HG03457 (cell line): ENCODE measurements at regions not wholly inside any gene's neighbourhood (a gene's known extent, or its start where the extent isn't known, plus 50 kb on each side); places are given as distances from the start of the nearest gene placed in this dataset.

Experiments
- ATAC-seq: cut with Tn5 transposase; IDR thresholded peaks from one replicate; pipeline ENCODE4 v1.9.1; 2021; ENCODE audit warnings: moderate number of reproducible peaks; ENCODE audit not compliant: unreplicated experiment

DNA sequence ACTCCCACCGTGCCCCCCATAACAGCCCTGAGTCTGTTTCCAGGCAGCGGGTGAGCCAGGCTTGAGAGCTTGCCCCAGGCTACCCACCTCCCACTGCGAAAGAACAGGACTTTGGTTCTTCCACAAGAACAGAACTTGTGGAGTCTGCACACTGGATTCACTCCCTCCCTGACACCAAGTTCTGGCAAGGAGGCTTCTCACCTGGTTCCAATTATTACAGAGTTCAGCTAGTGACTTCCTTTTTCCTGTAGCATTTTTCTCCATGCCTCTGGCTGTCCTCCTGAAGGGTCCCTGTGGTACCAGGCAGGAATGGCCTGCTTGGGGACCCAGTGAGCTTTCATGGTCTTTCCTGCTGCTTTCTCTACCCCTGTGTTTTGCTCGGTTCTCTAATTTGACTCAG is 208.6 kb upstream of the SFRP2 start:
- no peak for ATAC-seq

DNA sequence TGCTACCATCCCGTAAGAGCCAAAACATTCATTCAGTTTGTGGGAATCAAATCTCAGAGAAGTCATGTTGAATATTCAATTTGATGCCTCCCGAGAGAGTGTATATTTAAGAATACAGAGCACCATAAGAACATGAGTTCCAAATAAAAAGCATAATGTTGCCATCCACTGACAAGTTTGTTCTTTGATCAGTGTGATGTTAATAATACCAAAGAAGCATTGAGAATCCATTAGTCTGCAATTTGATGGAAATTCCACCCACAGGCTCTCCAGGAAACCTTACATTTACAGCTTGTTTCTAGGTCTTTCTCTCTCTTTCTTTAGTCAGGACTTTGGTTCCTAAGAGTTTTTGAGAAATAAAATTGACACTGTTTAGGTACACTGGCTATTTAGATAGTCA is 200.6 kb upstream of the SFRP2 start:
- ATAC-seq = no peak

DNA sequence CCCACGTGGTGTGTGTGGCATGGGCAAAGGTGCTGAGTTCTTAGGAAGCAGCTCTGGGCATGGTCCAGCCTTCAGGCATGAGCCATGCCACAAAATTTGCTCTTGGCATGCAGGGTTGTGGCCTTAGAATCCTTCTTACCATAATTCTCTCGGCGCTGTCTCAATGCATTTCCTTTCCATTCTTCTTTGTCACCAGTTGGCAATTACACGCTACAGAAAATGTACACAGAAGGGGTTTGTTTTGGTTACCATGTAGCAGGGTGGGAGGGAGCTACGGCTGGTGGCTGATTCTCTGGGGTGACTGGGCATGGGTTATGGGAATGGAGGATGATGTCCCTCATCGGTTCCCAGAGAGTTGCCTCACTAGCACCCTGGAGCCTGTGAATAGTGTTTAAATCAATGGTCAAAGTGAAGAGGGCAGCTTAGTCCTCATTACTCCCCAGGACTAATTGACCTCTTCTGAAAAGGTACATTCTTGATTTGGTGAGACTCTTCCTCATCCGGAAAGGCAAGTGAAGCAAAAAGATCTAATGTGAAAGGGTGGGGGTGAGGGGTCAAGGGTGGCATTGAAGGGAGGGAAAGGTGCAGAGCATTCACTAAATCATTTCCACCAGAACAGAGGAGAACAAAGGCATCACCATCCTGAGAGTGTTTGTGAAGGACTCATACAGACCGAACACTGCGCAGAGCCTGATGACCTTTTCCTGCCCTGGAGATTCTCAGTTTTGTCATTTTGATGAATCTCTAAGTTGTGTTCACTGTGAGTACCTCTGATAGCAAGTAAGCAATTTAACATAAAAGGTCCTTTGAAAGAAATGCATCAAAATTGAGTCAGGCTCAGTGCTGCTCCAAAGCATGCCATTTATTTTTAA is 199.8 kb upstream of the SFRP2 start:
- no peak for ATAC-seq

DNA sequence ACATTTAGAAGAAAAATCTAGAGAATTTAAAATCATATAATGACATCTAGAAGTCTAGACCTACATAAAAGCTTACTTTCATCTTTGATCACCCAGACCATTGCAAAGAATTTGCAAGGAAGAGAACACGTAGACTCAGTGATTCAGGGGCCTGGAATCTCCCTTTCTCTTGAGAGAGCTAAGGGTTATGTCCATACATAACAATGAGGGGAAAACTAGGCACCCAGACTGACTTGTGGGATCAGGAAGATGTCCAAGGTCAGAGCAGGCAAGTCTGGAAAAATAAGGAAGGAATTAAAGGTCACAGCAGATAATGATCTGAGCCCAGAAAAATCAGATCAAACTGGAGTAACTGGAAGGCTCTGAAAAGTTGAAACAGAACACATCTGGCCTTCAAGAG is 198.4 kb upstream of the SFRP2 start:
- no peak for ATAC-seq

DNA sequence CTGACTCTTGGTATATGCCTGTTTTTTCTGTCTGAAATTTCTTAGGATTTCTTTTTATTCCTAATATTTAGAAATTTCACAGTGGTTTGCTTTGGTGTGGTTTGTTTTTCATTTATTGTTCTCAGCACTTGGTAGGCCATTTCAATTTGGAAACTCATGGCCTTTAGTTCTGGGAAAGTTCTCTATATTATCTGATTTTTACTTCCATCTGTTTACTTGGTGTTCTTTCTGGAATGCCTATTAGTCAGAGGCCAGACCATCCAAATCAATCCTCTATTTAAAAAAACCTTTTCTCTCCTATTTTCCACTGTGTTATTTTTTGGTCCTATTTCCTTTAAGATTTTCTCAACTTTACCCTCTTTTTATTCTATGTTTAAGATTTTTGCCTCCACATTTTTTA is 188.1 kb upstream of the SFRP2 start:
- ATAC-seq = no peak

DNA sequence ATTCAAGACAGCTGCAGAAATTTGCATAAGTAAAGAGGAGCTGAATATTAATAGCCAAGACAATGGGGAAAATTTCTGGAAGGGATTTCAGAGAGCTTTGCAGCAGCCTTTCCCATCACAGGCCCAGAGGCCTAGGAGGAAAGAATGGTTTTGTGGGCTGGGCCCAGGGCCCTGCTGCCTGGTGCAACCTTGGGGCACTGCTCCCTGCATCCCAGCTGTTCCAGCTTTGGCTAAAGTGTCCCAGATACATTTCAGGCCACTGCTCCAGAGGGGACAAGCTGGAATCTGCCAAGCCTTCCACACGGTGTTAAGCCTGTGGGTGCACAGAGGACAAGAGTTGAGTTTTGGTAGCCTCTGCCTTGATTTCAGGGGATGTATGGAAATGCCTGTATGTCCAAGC is 185.6 kb upstream of the SFRP2 start:
- ATAC-seq = no peak

DNA sequence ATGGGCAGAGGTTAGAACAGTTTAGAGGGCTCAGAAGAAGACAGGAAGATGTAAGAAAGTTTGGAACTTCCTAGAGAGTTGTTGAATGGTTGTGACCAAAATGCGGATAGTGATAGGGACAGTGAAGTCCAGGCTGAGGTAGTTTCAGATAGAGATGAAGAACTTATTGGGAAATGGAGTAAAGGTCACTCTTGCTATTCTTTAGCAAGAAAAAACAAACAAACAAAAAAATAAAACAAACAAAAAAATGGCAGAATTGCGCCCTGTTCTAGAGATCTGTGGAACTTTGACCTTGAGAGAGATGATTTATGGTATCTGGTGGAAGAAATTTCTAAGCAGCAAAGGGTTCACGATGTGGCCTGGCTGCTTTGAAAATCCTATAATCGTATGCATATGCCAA is 185.1 kb upstream of the SFRP2 start:
- no peak for ATAC-seq

DNA sequence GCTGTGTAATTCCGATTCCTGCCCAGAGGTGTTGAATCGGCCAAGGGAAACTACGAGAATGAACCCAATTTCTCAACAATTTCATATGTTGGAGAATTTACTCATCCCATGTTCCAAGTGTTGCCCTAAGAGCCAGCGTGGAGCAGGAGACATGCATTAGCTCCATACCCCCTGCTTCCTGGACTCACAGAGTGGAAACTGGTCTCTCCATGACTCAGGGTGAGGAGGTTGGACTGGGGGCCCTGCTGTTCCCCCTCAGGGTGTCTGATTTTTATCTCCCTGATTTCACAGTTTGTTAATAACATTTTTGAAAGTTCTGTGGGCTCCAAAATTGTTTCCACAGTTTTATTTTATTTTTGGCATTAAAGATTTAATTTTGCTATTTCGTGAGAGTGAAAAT is 183.0 kb upstream of the SFRP2 start:
- no peak for ATAC-seq

DNA sequence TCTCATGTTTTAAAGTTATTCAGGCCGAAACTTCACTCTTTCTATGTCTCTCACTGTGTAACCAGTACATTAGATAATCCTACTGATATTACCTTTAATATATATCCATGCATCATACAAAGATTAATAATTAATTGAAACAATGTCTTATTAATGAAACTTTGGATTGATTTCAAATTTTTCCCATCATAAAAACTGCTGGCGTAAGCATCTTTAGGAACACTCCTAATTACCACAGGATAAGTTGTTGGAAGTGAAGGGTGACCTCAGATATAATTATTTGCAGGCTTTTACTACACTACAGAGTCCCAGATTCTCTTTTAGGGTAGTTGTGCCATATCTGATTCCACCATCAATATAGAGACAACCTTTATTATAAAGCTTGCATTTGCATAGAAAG is 181.3 kb upstream of the SFRP2 start:
- ATAC-seq = no peak

DNA sequence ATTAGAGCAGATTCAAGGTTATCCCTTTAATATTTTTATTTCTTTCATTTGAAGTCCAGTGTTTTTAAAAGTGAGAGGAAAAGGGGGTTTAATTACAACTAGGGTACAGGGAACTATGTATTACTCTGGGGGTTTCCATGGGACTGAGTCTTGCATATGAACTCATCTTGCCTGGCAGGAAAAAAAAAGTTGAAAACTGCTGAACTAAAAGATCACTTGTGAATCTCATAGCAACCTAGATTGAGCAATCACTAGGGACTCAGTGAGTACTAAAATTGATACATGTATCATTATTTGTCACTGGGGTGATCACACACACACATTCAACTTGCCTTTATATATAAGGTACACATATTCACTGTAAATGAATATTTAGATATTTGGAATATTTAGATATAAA is 180.7 kb upstream of the SFRP2 start:
- no peak for ATAC-seq

DNA sequence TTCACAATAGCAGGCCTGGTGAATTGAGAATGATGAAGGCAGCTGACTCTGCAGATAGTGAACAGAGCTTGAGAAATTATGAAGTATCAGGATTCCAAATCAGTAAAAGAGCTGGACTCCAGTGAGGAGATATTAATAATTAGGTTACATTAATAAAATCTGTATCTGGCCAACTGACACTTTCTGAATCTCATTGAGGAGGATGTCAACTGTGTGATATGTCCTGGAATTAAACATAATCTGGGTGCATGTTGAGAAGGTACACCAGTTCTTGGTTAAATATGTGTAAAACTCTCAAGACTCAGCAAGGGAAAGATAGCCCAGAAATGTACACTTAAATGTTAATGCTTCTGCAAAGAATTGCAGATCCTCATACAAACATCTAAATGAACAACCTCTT is 177.8 kb upstream of the SFRP2 start:
- no peak for ATAC-seq

DNA sequence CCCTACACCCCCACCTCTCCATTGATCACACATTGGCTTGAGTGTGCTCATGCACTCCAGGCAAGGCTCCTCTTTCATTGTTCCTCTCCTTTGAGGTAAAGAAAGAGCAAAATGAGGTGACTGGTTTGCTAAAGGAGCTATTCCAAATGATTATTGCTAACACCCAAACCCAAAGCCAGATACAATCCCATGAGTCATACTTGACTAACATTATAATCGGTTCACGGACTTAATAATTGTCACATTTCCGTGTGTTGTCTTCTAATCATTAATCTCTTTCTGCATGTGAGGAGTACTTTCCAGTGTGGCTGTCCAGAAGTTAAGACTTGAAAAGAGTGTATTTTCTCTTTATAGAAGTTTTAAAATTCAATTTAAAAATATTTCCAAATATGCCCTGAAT is 174.3 kb upstream of the SFRP2 start:
- ATAC-seq = no peak

DNA sequence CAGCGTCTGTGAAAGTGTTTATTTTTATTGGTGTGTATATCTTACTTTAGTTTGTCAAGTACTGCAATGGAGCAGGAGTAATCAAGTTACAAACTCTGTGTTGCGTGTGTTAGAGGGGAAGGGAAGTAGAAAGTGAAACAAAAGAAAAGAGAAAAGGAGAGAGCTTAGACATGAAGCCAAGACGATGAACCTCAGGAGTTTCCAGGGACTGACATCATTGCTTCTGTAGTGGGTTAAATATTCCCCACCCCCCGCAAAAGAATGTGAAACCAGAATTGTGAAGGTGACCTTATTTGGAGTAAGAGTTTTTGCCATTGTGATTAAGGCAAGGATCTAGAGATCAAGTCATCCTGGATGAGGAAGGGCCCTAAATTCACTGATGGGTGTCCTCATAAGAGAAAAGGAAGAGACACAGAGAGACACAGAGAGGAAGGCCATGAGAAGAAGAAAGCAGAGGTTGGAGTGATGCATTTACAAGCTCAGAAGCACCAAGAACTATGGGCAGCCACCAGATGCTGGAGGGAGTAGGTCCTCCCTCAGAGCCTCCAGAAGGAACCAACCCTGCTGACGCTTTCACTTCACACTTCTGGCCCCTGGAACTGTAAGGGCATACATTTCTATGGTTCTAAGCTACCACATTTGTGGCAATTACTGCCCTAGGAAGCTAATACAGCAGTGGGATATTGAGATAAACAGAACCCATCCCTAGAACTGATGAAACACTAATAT is 173.6 kb upstream of the SFRP2 start:
- no peak for ATAC-seq

DNA sequence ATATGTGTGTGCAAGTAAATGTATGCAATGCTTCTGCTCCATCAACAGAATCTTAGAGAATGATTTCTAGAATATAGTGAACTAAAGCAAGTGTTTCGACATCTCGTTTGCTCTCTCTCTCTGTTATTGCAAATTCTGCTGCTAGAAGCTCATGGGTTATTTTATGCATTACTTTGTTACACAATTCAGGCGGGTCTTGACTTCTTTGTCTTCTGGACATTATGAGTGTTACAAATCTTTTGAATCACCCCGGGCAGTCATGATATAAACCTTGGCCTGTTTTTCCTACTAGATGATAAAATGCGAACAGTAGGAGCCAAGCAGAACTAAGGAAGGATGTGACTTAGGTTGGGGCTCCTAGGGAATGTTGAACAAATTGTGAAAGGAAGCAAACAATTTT is 166.4 kb upstream of the SFRP2 start:
- no peak for ATAC-seq

DNA sequence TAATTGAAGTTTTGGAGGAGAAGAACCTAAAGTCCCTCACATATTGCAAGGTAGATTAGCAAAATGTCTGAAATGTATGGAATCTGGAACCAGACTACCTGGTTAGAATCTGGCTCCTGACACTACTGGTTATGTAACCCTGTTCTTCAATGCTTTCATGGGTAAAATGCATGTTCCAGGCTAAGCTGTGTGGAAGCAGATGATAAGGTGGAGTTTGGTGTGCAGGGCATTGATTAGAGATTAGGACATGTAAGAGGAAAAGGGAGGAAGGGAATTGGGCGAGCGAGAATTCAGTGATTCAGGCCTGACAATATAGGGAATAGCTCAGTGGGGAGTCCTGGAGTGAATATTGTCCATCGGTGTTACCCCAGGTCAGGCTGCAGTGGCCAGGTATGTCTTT is 165.8 kb upstream of the SFRP2 start:
- no peak for ATAC-seq

DNA sequence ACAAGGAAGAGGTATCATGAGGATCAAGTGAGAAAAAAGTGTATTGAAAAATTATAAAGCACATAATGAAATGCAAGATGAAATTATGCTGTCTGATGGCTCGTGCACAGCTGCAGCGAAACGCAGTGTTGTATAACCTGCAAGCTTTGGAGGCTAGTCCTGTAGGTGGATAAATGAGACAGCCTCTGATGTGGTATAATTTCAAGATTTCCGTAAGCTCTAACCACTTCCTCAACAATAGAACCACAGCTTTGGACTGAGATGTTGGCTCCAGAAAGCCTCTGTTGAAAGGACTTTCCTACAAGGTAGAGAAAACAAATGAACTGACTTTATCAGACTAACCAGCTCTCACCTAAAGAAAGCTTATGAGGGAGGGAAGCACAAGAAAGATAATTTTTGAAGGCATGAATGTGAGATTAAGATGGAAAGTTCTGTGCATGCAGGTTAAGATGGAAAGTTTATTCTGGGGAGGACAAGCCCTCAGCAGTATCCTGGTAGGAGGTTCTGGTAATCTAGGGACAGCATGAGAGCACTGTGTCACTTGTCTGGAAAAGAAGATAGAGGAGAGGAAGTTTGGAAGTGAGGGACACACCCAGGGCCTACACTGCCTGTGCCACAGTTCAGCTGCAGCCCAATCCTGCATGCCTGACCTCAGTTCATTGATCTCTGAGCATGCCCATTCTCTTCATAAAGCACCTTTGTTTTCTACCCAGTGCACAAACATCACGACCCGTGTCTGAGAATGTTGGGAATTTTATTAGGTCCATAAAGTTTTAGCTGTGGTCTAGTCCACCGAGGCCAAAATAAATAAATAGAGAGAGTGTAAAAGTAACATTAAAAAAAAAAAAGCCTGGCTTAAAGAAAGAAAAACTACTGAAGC is 161.5 kb upstream of the SFRP2 start:
- no peak for ATAC-seq

DNA sequence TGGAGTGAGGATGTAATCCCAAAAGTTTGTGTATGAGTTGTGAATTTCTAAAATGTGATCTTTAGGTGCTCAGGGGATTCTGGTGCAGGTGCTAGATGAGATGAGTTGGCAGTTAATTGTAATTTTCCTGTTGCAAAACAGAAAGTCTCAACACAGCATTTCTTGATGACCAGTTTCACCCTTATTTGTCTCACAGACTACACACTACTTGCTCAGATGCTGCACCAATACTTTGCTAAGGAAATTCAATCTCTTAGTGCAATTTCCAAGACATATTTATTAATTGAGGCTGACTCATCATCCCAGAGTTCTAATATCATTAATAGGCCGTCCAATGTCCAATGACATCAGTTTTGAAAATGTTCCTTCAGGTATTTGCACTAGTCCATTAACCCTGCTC is 159.2 kb upstream of the SFRP2 start:
- no peak for ATAC-seq

DNA sequence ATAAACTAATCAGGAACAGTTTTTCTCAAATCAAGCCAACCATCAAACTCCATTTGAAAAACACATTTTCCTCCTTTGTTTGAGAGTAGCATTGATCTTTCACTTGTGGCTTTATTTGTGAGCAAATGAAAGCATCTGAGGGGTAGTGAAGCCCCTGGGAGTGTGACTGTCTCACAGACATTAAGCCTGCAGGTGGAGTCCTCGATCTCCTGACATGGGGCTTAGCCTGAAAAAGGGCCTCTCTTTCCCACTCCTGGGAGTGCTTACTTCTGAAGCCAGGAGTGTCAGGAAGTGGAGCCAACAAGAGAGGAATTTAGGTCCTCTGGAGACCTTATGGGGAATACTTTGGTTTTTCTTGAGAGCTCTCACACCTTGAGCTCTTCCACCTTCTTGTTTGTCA is 158.2 kb upstream of the SFRP2 start:
- ATAC-seq = no peak

DNA sequence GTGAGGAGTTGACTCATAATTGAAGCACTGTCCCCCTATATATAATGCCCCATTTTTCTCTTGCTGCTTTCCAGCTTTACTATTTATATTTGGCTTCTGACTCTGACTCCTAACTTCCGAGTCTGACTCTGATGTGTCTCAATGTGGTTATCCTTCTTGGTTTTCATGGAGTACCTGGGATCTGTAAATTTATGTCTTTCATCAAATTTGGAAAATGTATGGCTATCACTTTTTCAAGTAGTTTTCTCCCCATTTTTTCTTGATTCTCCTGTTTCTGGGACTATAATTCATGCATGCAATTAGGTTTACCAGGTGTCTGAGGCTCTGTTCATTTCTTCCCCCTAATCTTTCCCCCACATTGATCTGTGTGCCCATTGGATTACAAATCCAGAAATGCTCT is 156.8 kb upstream of the SFRP2 start:
- ATAC-seq = no peak

DNA sequence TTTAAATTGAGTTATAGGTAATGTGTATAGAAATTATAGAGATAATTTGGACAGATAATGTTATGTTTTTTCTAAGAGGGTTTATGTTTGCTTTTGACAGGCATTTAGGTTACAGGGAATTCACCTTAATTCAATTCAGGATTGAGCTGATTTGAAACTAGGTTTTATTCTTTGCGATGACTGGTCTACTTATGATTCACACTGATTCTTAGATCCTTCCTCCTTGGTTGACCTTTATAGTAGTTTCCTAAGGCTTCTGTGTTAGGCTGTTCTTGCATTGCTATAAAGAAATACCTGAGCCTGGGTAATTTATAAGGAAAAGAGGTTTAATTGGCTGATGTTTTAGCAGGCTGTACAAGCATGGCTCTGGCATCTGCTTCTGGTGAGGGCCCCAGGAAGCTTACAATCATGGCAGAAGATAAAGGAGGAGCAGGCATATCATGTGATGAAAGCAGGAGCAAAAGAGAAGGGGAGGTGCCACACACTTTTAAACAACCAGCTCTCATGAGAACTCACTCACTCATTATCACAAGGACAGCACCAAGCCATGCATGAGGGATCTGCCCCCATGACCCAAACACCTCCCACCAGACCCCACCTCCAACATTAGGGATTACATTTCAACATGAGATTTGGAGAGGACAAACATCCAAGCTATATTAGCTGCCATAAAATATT is 155.0 kb upstream of the SFRP2 start:
- no peak for ATAC-seq

DNA sequence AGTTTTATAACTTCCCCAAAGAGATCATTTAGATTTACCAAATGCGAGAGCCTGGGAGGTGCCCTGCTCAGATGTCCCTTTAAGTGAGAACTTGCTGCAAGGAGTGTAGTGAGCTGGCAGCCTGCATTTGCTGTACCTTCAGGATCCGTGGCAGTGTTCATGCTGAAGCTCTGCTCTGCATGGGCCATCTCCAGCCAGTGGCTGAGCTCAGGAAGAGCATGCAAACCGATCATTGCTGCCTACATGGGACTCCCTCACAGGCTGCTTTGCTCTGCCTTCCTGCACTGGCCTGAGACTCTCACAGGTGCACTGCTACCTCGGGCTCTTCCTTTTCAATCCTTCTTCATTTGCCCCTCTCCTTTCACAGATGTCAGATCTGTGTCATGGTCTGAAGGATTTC is 152.0 kb upstream of the SFRP2 start:
- ATAC-seq = no peak
